ENCODE measurements at regions not wholly inside any gene's neighbourhood (a gene's known extent, or its start where the extent isn't known, plus 50 kb on each side); places are given as distances from the start of the nearest gene placed in this dataset.
A peak's percentile ranks its signal among the peaks of the same experiment; 100 is the strongest.

GRCh38 chr15:29945943-29946596 lies 123.8 kb upstream of the TJP1 start:
- no peak for DNase-seq

DNA sequence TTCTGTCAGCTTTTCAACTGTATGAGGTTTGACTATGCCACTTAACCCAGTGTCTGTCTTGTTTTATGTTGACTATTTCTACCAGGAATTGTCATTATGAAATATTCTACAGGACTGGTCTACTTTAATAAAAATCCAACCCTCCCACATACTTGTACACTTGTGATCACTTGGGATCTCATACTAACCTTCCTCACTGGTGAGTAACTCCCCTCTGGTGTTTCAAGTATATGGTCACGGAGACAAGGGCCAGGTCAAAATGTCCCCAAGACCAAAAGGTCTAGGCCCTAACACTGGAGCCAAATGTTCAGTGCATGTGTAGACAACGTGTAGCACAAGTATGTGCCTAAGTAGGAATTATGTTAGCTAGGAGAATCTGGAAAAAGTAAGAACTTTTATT lies 122.7 kb upstream of the TJP1 start:
- DNase-seq = no peak

GRCh38 chr15:29942548-29942947 lies 120.3 kb upstream of the TJP1 start:
- no peak for DNase-seq

DNA sequence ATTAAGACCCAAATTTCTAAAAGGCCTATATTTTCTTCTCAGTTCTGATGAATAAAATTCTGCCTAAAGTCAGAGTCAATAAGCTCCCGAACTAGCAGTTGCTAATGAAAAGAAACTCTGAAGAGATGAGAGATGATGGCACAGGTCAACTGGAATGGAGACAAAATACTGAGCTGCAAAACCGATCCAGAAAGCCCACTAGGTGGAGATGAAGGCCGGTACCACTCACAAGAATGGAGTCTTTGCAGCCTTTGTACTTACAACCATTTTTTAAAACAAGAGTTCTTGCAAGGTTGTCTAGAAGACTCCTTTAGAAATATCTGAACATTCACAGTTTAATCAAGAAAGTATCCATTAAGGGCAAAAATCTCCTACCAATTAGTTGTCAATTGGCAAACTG lies 119.9 kb upstream of the TJP1 start:
- no peak for DNase-seq

DNA sequence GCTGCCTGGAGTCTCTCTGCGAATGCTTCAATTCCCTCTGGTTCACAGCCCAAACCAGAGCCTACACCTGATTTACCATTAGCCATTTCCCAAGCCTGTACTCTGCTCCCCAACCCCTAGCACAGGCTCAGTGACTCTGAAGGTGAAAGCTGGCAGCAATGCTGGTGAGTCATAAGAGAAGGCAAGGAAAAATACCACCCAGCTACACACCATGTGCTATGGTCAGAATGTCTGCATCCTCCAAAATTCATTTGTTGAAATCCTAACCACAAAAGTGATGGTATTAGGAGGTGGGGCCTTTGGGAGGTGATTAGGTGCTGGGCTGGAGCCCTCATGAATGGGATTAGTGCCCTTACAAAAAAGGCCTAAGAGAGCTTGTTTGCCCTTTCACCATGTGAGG lies 117.1 kb upstream of the TJP1 start:
- no peak for DNase-seq

DNA sequence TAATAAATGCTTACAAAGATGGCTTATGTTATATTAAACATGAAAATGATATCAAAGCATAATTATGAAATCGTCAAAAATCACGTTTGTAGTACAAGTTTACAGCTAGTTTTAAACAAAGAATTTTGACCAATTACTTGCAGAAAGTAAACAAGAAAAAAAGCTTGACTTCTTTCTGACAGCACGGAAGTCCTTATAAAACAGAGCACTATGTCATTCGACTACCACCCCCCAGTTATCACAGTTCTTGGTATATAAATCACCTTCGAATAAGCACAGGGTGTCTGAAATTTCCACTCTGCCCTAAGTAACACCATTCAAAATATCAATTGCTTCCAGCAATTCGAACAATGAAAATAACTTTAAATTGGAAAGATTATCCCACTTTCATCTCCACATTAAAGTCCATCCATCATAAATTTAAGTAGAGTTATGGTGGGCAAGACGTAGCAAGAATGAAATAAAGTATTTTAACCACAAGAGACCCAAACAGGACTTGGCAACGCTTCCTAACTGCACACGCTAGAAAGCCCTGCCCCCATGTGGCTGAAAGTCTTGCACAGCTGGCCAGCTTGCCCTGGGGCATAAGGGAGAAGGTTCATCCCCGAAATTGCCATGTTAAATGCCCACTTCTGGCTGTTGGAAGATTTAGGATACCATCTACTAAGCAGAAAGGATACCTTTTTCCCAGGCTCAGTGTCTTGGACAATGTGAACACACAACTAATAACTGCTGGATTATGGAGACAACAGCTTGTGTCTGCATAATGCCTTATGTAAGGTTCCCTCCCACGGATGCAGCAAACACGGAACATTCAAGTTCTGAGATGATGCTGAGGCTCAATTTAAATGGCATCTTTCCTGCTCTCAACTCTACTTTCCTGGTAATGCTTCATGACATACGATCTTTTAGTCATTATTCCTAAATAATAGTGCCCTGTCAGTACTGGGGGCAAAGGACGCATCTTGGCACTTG lies 116.4 kb upstream of the TJP1 start:
- no peak for DNase-seq

DNA sequence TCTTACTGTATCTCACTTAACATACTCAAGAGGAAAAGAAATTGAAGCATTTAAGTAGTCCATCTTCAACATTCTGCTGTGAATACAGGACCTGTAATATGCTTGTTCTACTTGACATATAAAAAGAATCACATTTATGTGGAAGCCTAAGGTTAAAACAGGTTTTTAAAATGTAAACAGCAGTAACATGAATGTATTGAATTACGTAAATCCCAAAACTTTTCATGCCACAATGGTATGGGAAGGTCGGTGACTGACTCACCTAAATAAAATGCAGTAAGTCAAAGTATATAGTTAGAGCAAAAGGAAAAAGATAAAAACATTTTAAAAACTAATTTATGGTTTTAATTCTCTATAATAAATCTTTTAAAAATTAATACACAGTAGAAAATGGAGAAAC lies 115.7 kb upstream of the TJP1 start:
- no peak for DNase-seq

DNA sequence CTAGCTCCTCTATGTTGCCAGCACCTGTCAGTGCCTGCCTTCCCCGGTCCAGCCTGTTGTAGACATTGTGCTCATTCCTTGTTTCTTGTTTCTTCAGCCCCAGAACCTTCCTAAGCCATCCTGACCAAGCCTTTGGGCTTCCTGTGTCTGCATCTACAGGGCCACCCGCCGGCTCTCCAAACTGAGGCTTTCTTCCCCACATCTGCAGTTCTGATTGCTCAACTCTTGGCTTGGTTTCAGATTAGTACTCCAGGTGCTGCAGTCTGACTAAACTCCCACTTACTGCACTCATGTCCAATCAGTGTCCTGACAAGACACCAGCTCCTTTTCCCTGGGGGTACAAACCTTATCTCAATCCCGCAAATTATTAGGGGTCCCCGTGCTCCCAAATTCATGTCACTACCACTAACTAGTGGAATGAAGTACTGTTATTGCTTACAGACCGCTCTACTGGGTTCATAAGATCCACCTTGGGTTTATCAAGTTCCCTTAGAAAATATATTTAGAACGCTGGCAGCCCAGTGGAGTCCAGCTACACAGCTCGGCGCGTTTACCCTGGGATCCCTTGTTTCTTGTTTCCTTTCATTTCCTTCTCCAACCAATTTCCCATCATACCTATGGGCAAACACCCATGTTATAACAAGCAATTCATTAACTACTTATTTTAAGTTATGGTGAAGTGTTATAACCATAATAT lies 114.2 kb upstream of the TJP1 start:
- no peak for DNase-seq

- DNase-seq = no peak
These were observed 113.2 kb upstream of the TJP1 start for GRCh38 chr15:29935296-29936004.

DNA sequence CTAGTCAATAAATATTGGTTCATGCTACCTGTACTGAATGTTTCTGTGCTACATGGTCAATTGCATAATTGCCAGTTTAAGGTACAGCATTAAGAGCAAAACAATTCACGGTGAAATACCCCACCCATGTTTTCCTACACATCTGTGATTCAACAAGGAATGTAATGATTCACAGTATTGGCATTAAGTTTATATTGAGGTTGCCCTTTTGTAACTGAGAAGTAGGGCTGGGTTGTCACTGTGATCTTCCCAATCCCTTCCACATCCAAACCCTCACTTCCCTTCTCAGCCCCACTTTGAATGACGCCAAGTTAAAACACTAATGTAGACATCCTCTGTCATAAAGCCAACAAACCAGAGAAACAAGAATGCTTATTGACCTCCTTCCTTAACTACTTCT lies 112.0 kb upstream of the TJP1 start:
- DNase-seq = no peak

DNA sequence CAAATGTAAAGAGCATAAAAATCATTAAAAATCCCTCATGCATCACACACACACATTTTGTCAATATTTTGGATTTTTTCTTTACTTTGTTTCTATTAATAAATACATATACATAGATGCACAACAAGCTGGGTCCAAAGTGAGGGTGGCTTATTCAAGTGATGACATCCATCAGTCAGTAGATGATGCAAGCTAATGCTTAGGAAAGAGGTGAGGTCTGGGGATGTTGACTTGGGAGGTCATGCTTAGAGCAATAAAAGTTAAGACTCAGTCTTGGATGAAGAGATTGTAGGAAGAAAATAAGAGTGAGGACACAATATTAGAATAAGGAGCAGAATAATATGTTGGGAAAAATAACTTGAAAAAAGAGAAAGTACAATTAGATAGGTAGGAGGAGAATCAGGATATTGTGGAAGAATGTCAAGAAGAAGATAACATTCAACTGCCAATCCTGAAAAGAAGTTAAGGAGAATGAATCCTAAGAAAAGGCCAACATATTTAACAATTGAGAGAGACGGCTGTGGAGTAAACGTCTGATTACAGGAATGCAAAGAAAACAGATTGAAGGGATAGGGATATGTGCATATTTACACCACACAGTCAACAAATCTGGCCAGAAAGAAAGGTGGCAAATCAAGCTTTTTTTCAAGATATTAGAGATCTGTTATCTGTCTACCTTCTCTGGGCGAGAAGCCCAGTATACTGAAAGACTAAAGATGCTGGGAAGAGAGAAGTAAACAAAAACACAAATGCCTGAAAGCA lies 111.0 kb upstream of the TJP1 start:
- DNase-seq = no peak

GRCh38 chr15:29926083-29926388 lies 103.8 kb upstream of the TJP1 start:
- DNase-seq = no peak

DNA sequence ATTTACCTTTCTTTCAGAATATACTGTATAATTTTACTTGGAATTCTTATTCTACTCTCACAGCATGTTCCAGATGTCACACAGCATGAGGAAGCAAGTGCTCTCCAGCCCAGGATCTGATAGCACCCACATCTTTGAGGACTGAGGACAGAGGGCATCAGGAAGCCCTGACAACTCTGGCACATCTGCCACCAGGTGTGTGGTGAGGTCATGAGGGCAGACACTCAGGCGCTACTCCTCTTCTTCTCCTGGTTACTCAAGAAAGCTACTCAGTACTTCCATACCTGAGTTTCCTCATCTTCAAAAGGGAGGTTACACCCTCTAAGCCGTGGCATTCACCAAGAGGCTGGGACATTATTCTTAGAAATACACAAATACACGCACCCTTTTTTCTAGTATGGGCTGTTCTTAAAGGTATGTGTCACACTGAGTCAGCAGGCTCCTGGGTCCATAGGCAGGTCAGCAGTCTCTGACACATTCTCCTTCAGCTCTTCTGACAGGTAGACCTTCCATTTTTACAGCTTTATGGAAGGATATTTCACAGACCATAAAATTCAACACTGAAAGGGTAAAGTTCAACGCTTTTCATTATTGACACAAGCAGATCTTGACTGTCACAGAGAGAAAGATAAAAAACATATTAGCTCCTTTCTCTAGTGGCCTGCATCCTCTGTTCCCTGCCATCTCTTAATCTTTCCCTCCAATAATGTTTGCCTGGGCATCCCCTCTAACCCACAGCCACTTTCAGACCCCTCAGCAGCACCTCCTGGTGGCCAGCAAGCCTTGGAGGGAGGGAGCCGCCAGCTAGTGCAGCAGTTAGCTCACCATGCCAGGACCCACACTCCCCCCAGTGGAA lies 103.2 kb upstream of the TJP1 start:
- peak; percentile 23 for DNase-seq

GRCh38 chr15:29924750-29925149 lies 102.5 kb upstream of the TJP1 start:
- no peak for DNase-seq

DNA sequence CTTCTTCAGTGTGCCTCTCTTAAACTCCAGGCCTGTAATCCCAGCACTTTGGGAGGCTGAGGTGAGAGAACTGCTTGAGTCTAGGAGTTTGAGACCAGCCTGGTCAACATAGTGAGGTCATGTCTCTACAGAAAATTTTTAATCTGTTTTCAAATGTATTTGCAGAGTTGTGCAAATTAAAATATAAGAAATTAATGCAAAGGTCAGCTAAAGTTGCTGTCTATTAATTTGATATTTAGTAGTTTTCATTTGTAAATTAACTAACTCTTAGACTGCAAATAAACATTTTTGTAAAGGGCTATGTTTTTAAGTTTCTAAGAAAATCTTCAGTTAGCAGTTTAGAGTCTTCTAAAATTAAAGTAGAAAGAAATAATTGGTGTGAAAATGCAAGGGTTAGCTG lies 99.9 kb upstream of the TJP1 start:
- DNase-seq = no peak

DNA sequence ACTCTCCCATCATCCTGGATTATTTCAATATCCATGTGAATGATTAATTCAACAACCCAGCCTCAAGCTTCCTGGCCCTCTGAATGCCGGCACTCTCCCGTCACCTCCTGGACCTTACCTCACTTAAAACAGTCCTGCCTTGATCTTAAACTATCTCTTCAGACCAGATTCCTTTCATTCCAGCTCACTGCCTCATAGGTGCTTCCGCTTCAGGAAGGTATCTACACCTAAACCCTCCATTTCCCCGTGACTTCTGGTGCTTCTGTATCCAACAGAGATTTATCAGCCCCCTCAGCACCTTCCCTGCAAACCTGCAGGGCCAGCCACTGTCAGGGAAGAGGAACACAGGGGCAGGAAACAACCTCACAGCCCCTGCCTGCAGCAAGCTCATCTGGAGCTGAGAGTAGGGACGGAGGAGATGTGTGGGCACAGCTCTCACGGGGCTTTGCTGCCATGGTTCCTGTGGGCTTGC lies 98.9 kb upstream of the TJP1 start:
- DNase-seq = no peak

GRCh38 chr15:29920515-29920914 lies 98.2 kb upstream of the TJP1 start:
- no peak for DNase-seq

GRCh38 chr15:29919380-29919881 lies 97.2 kb upstream of the TJP1 start:
- no peak for DNase-seq

DNA sequence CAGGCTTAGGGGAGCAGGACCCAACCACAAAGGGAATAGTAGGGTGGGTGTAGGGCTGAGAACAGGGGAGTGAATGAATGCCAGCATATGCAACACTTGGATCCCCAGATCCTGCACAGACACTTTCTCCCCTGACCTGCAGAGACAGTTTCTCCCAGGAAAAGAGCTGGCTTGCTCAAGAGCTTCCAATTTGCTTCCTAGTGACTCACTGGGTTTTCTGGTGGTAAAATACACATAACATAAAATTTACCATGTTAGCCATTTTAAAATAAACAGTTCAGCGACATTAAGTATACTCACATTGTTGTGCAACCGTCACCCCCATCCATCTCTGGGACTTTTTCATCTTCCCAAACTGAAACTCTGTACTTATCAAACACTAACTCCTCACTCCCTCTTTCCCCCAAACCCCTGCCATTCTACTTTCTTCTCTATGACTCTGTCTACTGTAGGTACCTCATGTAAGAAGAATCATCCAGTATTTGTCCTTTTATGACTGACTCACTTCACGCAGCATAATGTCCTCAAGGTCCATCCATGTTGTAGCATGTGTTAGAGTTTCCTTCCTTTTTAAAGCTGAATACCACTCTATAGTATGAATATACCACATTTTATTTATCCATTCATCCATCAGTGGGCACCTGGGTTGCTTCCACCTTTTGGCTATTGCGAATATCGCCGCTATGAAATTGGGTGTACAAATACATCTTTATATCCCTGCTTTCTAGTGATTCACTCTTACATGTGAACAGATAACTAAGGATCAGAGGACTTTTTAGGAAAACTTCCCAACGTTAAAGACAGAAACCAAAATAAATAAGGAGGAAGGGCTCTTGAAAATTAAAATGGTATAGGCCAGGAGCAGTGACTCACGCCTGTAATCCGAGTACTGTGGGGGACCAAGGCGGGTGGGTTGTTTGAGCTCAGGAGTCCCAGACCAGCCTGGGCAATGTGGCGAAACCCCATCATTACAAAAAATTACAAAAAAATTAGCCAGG lies 95.6 kb upstream of the TJP1 start:
- DNase-seq = no peak

DNA sequence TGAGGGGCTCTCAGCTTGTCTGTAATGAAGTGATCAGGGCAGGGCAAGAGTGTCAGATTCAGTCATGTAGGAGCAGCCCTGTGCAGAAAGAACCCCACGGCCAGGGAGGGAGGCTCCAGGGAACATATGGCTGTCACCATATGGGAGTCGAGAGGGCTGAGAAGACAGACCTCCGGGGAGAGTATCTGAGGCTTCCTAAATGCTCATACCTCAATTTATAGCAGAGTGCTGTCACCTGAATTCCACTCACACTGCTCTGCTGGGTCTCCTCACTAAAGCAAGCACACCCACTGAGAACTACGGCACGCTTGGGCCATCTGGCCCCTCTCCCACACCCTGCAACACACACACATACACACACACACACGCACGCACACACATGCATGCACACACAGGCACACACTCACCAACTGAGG lies 92.3 kb upstream of the TJP1 start:
- no peak for DNase-seq
